HG03457 (cell line): ENCODE measurements at regions not wholly inside any gene's neighbourhood (a gene's known extent, or its start where the extent isn't known, plus 50 kb on each side); places are given as distances from the start of the nearest gene placed in this dataset.

Experiments used
- ATAC-seq: cut with Tn5 transposase; IDR thresholded peaks from one replicate; pipeline ENCODE4 v1.9.1; 2021; ENCODE audit warnings: moderate number of reproducible peaks; ENCODE audit not compliant: unreplicated experiment

GRCh38 chr2:129068543-129068942, 749.9 kb upstream of the HS6ST1 start:
- ATAC-seq, result no peak

GRCh38 chr2:129069875-129070594, 751.4 kb upstream of the HS6ST1 start:
- ATAC-seq, result no peak

- no peak for ATAC-seq
These were observed 752.0 kb upstream of the HS6ST1 start for GRCh38 chr2:129070663-129071062.

- no peak for ATAC-seq
These were observed 752.9 kb upstream of the HS6ST1 start for GRCh38 chr2:129071531-129071930.

- ATAC-seq, result no peak
These were observed 755.7 kb upstream of the HS6ST1 start for GRCh38 chr2:129074298-129074920.

- no peak for ATAC-seq
These were observed 759.9 kb upstream of the HS6ST1 start for GRCh38 chr2:129078548-129078947.

DNA sequence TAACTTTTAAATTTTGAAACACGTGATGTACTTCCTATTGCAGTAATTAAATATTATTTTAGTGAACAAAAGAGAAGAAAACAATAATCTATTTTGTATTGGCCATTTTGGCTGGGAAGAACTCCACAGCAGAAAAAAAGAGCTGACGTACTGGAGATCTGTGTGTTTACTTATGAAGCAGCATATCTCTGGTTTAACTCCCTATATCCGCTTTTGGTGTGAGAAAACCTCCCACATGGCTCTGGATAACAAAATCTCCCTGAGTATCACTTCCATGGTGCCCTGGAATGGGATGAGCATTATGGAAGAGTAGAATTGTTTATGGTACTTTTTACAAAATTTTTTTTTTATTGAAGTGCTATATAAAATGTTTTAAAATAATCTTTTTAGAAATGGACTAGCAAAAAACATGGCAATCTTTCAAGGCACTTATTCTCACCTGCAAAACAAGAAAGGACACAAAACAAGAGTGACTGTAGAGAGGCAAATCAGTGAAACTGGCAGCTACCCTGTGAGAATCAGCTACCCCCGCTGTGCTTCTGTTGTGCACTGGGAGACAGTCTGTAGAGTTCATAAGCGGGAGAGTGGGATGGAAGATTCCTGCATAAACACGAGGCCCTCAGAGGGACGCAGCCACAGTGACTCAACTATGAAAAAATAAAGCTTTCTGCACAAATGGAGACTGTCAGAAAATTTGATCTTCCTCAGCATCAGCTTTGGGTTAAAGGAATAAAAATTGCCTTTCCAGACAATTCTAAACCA, 762.2 kb upstream of the HS6ST1 start:
- ATAC-seq, result no peak

GRCh38 chr2:129085386-129085785, 766.7 kb upstream of the HS6ST1 start:
- no peak for ATAC-seq

DNA sequence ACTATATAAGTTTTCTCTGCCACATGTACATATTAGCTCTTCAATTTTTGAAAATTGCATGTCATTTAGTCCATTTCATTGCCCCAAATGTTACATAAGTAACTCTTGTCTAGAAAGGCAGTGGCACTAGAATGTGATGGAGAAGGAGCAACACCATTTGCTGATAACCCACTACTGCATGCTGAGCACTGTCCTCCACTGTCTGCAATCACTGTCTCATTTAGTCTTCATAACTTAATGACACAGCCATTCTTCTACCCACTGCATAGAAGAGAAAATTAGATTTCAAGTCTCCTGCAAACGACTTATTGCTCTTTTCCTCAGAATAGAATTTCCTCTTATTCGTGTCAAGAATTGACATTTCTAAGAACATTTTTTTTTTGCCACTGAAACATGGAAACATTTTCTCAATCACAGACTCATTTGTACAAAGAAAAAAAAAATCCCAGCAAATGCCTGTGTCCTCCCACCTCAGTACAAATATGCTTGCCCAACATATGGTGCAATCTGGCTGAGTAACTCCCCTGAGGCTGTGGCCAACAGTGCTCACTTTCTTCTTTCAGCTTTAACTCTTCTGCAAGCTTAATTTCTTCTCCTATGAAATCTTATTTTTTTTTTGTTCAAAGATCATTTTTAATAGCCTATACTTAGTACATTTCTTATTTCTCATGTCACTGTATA, 768.6 kb upstream of the HS6ST1 start:
- ATAC-seq, result no peak

- ATAC-seq, result no peak
These were observed 773.0 kb upstream of the HS6ST1 start for GRCh38 chr2:129091620-129092019.

DNA sequence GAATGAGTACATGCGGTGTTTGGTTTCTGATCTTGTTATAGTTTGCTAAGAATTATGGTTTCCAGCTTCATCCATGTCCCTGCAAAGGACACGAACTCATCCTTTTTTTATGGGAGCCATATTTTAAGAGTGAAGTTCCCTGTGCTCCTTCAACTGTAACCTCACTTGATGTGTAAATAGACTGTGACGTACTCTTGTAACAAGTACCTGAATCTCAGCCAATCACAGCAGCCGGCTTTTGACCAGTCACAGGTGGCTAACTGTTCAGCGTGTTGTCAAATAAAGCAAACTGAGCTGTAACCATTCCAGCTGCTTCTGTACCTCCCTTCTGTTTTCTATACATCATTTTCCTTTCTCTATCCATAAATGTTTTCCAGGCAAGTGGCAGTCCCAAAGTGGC, 774.3 kb upstream of the HS6ST1 start:
- no peak for ATAC-seq

- ATAC-seq, result no peak
These were observed 782.5 kb upstream of the HS6ST1 start for GRCh38 chr2:129101186-129101585.

DNA sequence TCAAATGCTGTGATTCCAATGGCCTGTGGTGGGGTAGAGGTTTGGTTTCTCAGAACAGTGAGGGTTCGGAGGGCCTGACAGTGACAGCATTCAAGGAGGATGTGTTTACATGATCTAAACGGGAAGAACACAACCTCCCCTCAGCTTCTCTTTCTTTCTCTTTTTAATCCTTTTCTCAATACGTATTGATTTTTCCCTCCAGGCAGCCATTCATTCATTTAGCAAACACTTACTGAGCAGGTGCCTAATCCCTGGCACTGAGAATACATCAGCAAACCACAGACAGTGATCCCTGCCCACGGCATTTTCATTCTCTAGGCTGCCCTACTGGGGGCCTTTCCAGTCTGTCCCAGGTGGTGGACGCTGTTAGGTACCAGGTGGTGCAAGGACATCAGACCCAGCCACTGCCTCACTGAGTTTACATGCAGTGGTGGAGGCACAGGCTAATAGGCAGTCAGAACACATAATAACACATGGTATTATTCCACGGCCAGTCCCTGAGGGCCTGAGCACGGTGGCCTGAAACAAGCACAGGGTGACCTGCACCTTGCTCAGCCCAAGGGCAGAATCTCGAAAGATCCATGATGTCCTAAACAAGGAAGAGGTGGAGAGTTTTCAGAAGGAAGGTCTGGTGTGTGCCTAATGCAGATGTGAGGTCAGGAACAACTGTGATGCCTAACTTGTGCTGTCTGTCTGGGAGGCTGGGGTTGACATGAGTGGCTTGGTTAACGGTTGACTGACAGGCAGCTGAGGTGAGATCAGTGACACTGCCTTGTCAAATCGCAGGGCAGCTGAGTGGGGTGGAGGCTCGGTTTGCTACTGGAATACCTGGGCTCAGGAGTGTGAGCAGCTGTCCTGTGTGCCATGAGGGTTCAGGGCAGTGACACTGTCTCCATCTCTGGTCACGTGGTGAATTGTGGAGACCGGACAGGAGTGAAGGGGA, 785.5 kb upstream of the HS6ST1 start:
- no peak for ATAC-seq

GRCh38 chr2:129112181-129112580, 793.5 kb upstream of the HS6ST1 start:
- no peak for ATAC-seq

GRCh38 chr2:129113776-129114175, 795.1 kb upstream of the HS6ST1 start:
- ATAC-seq, result no peak

- ATAC-seq, result no peak
These were observed 798.8 kb upstream of the HS6ST1 start for GRCh38 chr2:129117434-129117833.

- ATAC-seq, result no peak
These were observed 799.6 kb upstream of the HS6ST1 start for GRCh38 chr2:129118296-129118695.

- no peak for ATAC-seq
These were observed 810.4 kb upstream of the HS6ST1 start for GRCh38 chr2:129129087-129129486.

DNA sequence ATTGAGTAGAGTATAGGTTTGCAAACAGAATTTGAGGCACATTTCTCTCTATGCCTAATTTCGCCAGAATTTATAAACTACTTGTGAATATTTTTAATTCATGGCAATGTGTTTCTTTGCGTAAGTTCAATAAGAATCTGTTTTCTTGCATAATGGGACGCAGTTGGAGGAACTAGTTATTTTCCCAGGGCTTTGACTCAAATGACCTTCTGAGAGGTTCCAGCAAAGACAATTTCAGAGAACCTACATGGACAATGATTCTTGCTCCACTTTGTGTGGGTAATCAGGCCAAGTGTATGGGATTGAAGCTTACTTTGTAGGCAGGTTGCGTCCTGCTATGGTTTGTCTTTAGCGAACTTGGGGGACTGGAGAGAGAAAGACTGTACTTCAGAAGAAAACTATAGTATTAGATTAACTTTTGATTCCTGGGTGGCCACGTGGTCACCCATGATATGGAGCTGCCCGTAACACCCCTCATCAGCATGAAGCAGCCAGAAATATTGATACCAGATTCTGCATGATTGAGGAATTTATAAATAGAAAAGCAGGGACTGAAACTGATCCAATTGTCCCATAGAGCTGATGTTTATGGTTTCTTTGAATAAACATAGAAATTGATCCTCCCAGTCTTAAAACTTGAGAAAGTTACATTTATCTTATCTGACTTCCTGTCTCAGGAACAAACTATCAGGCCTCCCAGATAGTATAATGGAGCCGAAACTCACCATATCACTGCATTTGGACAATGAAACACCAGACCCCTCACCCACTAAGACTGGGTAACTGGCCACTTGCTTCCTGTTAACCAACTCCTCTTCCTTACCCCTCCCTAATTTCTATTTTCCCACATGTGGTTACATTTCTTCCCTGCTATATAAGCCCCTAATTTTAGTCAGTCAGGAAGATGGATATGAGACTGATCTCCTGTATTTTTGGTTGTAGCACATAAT, 815.3 kb upstream of the HS6ST1 start:
- ATAC-seq, result no peak
